H1 (cell line): ENCODE measurements at regions not wholly inside any gene's neighbourhood (a gene's known extent, or its start where the extent isn't known, plus 50 kb on each side); places are given as distances from the start of the nearest gene placed in this dataset.

Experiments used
- CTCF ChIA-PET: fragments of 300-600 bp; sonication (Branson Sonifier 250); formaldehyde crosslinking; loops from one replicate; lab custom pipeline; 2021; ENCODE audit not compliant: partially characterized antibody; lab: Charles Lee
- POLR2A ChIA-PET: fragments of 300-600 bp; sonication (Branson Sonifier 250); formaldehyde crosslinking; loops from one replicate; lab custom pipeline; 2021; ENCODE audit warnings: inconsistent platforms; ENCODE audit not compliant: partially characterized antibody; lab: Charles Lee
- DNase-seq, 2 experiments: peaks; one replicate each; pipeline versions ENCODE4 v3.0.0 to v3.0.0-alpha.2; 2010 to 2022; ENCODE audit warnings: low spot score in 2 of 2, low read depth in 1 of 2, mixed read lengths in 1 of 2
- FAIRE-seq: peaks from 2 replicates; lab custom pipeline; 2011; peaks lifted over from hg19 to GRCh38; lab: Jason Lieb, UNC
- H2AFZ ChIP-seq: 2 replicates; pipeline ENCODE4 v1.8.1; 2012; ENCODE audit warnings: low read length, inconsistent platforms
- H2AK5ac ChIP-seq: 2 replicates; pipeline ENCODE4 v1.6.1; 2013; ENCODE audit warnings: low read depth, low read length
- H2BK120ac ChIP-seq: replicated peaks from 2 replicates; pipeline ENCODE3; 2013; ENCODE audit warnings: low read depth, low read length, inconsistent platforms
- H2BK12ac ChIP-seq: 2 replicates; pipeline ENCODE4 v1.6.1; 2013; ENCODE audit warnings: low read depth, low read length
- H2BK15ac ChIP-seq: 2 replicates; pipeline ENCODE4 v1.6.1; 2013; ENCODE audit warnings: low read length
- H2BK20ac ChIP-seq: 2 replicates; pipeline ENCODE4 v1.6.1; 2013; ENCODE audit warnings: low read length
- H2BK5ac ChIP-seq: 2 replicates; pipeline ENCODE4 v1.6.1; 2013; ENCODE audit warnings: low read depth, low read length
- H3K14ac ChIP-seq: 2 replicates; pipeline ENCODE4 v1.6.1; 2013; ENCODE audit warnings: inconsistent platforms; ENCODE audit not compliant: insufficient read length
- H3K18ac ChIP-seq: 2 replicates; pipeline ENCODE4 v1.6.1; 2013; ENCODE audit warnings: low read length; ENCODE audit errors: extremely low read depth
- H3K23ac ChIP-seq: 2 replicates; pipeline ENCODE4 v1.6.1; 2013; ENCODE audit warnings: inconsistent platforms; ENCODE audit not compliant: insufficient read length
- H3K23me2 ChIP-seq: 2 replicates; pipeline ENCODE4 v1.6.1; 2013; ENCODE audit warnings: low read depth, low read length
- H3K27ac ChIP-seq: 2 replicates; pipeline ENCODE4 v1.6.1; 2011; ENCODE audit warnings: low read depth, low read length, inconsistent platforms
- H3K27me3 ChIP-seq, 4 experiments: replicated peaks in 1 of 4; 1 replicate in 1 of 4; 2 replicates in 3 of 4; pipeline versions ENCODE4 v1.6.1 to v1.8.1; 2011 to 2013; ENCODE audit warnings: low read length in 3 of 4, mild to moderate bottlenecking in 3 of 4, inconsistent platforms in 2 of 4, mixed read lengths in 2 of 4, moderate library complexity in 1 of 4; ENCODE audit not compliant: control insufficient read depth in 3 of 4, insufficient read depth in 3 of 4; ENCODE audit errors: extremely low read depth in 1 of 4
- H3K36me3 ChIP-seq, 4 experiments: 2 replicates each; pipeline versions ENCODE4 v1.6.1 to v1.8.1; 2011 to 2013; ENCODE audit warnings: mild to moderate bottlenecking in 4 of 4, low read length in 3 of 4, moderate library complexity in 2 of 4, control low read depth in 1 of 4, inconsistent platforms in 1 of 4; ENCODE audit not compliant: insufficient read depth in 4 of 4, control insufficient read depth in 2 of 4
- H3K4ac ChIP-seq: replicated peaks from 2 replicates; pipeline ENCODE3; 2013; ENCODE audit warnings: low read length, low read depth, mixed read lengths, inconsistent platforms; ENCODE audit not compliant: insufficient read length
- H3K4me1 ChIP-seq, 4 experiments: replicated peaks in 1 of 4; 1 replicate in 1 of 4; 2 replicates in 3 of 4; pipeline versions ENCODE4 v1.6.1 to v1.8.1; 2011 to 2013; ENCODE audit warnings: low read length in 3 of 4, inconsistent platforms in 2 of 4, mixed read lengths in 1 of 4; ENCODE audit not compliant: insufficient read depth in 4 of 4, control insufficient read depth in 3 of 4
- H3K4me2 ChIP-seq, 2 experiments: 2 replicates each; pipeline versions ENCODE4 v1.6.1 to v1.8.1; 2011 to 2013; ENCODE audit warnings: low read depth in 2 of 2, low read length in 2 of 2, control low read depth in 1 of 2, inconsistent platforms in 1 of 2, mild to moderate bottlenecking in 1 of 2; ENCODE audit not compliant: insufficient read depth in 1 of 2
- H3K4me3 ChIP-seq, 4 experiments: fragments of 200-600, 300-600 bp in 1 of 4; sonication (generic), shearing (Covaris generic), sonication (Bioruptor Twin) in 1 of 4; 2 replicates each; pipeline versions ENCODE4 v1.5.1 to v1.8.1; 2011 to 2016; ENCODE audit warnings: low read length in 4 of 4, low read depth in 3 of 4, control low read depth in 2 of 4, inconsistent platforms in 2 of 4, mild to moderate bottlenecking in 2 of 4, mixed read lengths in 1 of 4, moderate library complexity in 1 of 4; ENCODE audit not compliant: insufficient read depth in 2 of 4; ENCODE audit errors: extremely low read depth in 1 of 4
- H3K56ac ChIP-seq: replicated peaks from 2 replicates; pipeline ENCODE3; 2013; ENCODE audit warnings: low read depth, mild to moderate bottlenecking, mixed read lengths, low read length, inconsistent platforms; ENCODE audit not compliant: insufficient read length
- H3K79me1 ChIP-seq: 2 replicates; pipeline ENCODE4 v1.6.1; 2013; ENCODE audit warnings: low read depth, low read length, control low read depth
- H3K79me2 ChIP-seq, 2 experiments: 2 replicates each; pipeline versions ENCODE4 v1.6.1 to v1.8.1; 2012 to 2013; ENCODE audit warnings: low read length in 2 of 2, mild to moderate bottlenecking in 2 of 2, inconsistent platforms in 1 of 2; ENCODE audit not compliant: insufficient read depth in 2 of 2, control insufficient read depth in 1 of 2
- H3K9ac ChIP-seq, 4 experiments: replicated peaks in 1 of 4; 1 replicate in 1 of 4; 2 replicates in 3 of 4; pipeline versions ENCODE4 v1.6.1 to v1.8.1; 2011 to 2013; ENCODE audit warnings: low read depth in 3 of 4, low read length in 3 of 4, control low read depth in 2 of 4, mild to moderate bottlenecking in 2 of 4, moderate library complexity in 2 of 4, inconsistent platforms in 1 of 4; ENCODE audit errors: extremely low read depth in 1 of 4
- H3K9me3 ChIP-seq, 2 experiments: 2 replicates each; pipeline versions ENCODE4 v1.6.1 to v1.8.1; 2012 to 2013; ENCODE audit warnings: mild to moderate bottlenecking in 2 of 2, moderate library complexity in 2 of 2, control low read depth in 1 of 2, inconsistent platforms in 1 of 2, low read depth in 1 of 2, low read length in 1 of 2, mixed read lengths in 1 of 2; ENCODE audit not compliant: insufficient read depth in 2 of 2
- H4K20me1 ChIP-seq, 2 experiments: replicated peaks in 1 of 2; 2 replicates each; pipeline versions ENCODE3 to v1.8.1; 2011 to 2013; ENCODE audit warnings: inconsistent platforms in 2 of 2, low read length in 2 of 2, mild to moderate bottlenecking in 1 of 2; ENCODE audit not compliant: insufficient read depth in 2 of 2, control insufficient read depth in 1 of 2
- H4K5ac ChIP-seq: 2 replicates; pipeline ENCODE4 v1.6.1; 2013; ENCODE audit warnings: low read length, low read depth, mixed read lengths, inconsistent platforms; ENCODE audit not compliant: insufficient read length
- H4K8ac ChIP-seq: 2 replicates; pipeline ENCODE4 v1.8.0; 2013; ENCODE audit warnings: mild to moderate bottlenecking, moderate library complexity, low read length, inconsistent platforms; ENCODE audit not compliant: insufficient read depth; ENCODE audit errors: extremely low read depth
- H4K91ac ChIP-seq: replicated peaks from 2 replicates; pipeline ENCODE3; 2013; ENCODE audit warnings: low read length, mixed read lengths, inconsistent platforms; ENCODE audit not compliant: insufficient read length
- POLR2A ChIP-seq, 2 experiments: IDR thresholded peaks; 1 replicate in 1 of 2; 2 replicates in 1 of 2; pipeline ENCODE4 v1.6.1; 2011; ENCODE audit warnings: low read depth in 2 of 2, low read length in 2 of 2, mild to moderate bottlenecking in 2 of 2; ENCODE audit errors: control extremely low read depth in 1 of 2
- RBBP5 ChIP-seq: IDR thresholded peaks from 2 replicates; pipeline ENCODE4 v1.7.1; 2012; ENCODE audit warnings: low read depth, mild to moderate bottlenecking, inconsistent platforms, low read length, moderate library complexity, borderline replicate concordance
- SP4 ChIP-seq: IDR thresholded peaks from 2 replicates; pipeline ENCODE4 v1.6.1; 2012; ENCODE audit warnings: low read length, inconsistent platforms
- TEAD4 ChIP-seq: IDR thresholded peaks from 2 replicates; pipeline ENCODE4 v1.6.1; 2012; ENCODE audit warnings: low read depth, low read length, inconsistent platforms, mixed read lengths
- YY1 ChIP-seq: IDR thresholded peaks from 2 replicates; pipeline ENCODE4 v1.6.1; 2011; ENCODE audit warnings: low read depth, mild to moderate bottlenecking, low read length
- WGBS, 2 experiments: shearing (Covaris generic) in 1 of 2; methylation state at CpG; one replicate each; pipeline versions ENCODE4 v1.1.6 to v1.1.7; 2013 to 2015; ENCODE audit warnings: low lambda C conversion rate in 2 of 2, mixed read lengths in 2 of 2, inconsistent platforms in 1 of 2, low coverage in 1 of 2, missing lambda C conversion rate in 1 of 2; ENCODE audit not compliant: insufficient replicate concordance in 2 of 2, insufficient coverage in 1 of 2, insufficient read length in 1 of 2; ENCODE audit errors: extremely low coverage in 1 of 2, missing lambda C conversion rate in 1 of 2; 5-methylcytosine and 5-hydroxymethylcytosine counted together

DNA sequence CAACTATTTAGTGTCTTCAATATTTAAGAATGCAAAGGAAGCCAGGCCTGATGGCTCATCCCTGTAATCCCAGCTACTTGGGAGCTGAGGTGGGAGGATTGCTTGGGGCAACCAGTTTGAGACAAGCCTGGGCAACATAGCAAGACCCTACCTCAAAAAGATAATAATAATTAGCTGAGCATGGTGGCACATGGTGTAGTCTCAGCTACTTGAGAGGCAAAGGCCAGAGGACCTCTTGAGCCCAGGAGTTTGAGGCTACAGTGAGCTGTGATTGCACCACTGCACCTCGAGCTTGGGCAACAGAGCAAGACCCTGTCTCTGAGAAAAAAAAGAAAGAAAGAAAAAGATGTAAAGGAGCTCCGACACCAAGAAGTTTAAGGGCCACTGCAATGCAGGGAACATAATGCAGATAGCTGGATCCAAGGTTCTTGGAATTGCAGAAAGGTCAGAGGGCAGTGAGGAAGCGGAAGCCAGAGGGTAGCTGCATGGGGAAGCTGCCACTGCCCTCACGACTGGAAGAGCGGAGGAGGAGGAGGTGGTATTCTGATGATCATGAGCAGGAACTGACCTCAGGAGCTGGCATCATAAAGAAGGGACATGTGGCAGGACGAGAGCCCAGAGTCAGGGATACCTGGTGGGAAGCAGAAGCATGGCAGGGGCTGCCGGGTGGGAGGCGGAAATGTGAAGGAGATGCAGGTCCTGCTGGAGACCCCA lies 60.2 kb upstream of the PODXL start:
- Histone ChIP-seq H3K79me2 (no peaks in the 10 kb centered on the region), H2BK120ac (peak overlapping the region; percentile 4), H3K4me3 (no peak overlapping the region), H4K91ac (peak overlapping the region; percentile 13), H3K56ac (no peak overlapping the region), H3K27ac (no peak overlapping the region), H3K4me2 (no peak overlapping the region), H3K79me1 (no peaks in the 10 kb centered on the region), H3K23me2 (peaks cover 6% of the 10 kb centered on the region; the same call in 1 of the 2 replicates), H2BK5ac (peak overlapping the region; percentile 66; the same call in 1 of the 2 replicates), H3K4ac (no peak overlapping the region), H3K4me1 (peaks cover 4 to 21% (median 11%) of the 10 kb centered on the region in 4 experiments), H3K14ac (no peak overlapping the region), H2AK5ac (0 out of 2 replicates have a peak overlapping the region, but pooled peaks have one; percentile 24)
- TF ChIP-seq RBBP5 (no peak), TEAD4 (no peak), POLR2A (IDR thresholded peaks at IDR 0.05; ENCODE audit: control extremely low read depth in 1 of 2, low read depth in 2 of 2, low read length in 2 of 2) (no peak), YY1 (no peak), SP4 (no peak)
- TF ChIP-seq, all 59 proteins: peak for 0
- Histone ChIP-seq H4K20me1 (peaks cover 0 to 2% of the 10 kb centered on the region in 2 experiments), H3K27me3 (no peaks in the 10 kb centered on the region), H4K5ac (no peak overlapping the region), H2BK20ac (peak overlapping the region; percentile 98), H3K9me3 (no peaks in the 10 kb centered on the region), H4K8ac (no peak overlapping the region; the same call in 1 of the 2 replicates), H2AFZ (no peak overlapping the region), H3K23ac (no peak overlapping the region), H3K36me3 (no peaks in the 10 kb centered on the region), H3K18ac (peak overlapping the region; percentile 56; the same call in 1 of the 2 replicates), H3K9ac (no peak overlapping the region), H2BK12ac (peak overlapping the region; percentile 96), H2BK15ac (peak overlapping the region; percentile 97)
- WGBS, 2 experiments, result 89% methylated on average over 8 of the region's 8 CpGs; no CpG with 5 or more reads in 1 of the 2 experiments
- DNase-seq (no peak), FAIRE-seq (no peak)
- CTCF ChIA-PET, result interaction anchor here (0.6 to 2.5 kb wide), 7 partner anchors 9 to 70 kb away, joined by 3 to 12 read pairs (median 5); no protein-coding TSS in a partner anchor
- POLR2A ChIA-PET, result interaction anchor here (0.9 to 5.0 kb wide), 5 partner anchors 10 to 63 kb away, joined by 3 to 53 read pairs (median 3); no protein-coding TSS in a partner anchor
